A549 (cell line): ENCODE measurements at regions not wholly inside any gene's neighbourhood (a gene's known extent, or its start where the extent isn't known, plus 50 kb on each side); places are given as distances from the start of the nearest gene placed in this dataset.

Experiments used
- CTCF ChIP-seq: fragments of >200 bp; sonication (Bioruptor Twin); formaldehyde crosslinking; IDR thresholded peaks from 3 replicates; pipeline ENCODE4 v1.5.1; 2016
- EHF ChIP-seq: fragments of 250-450 bp; sonication (Bioruptor Pico); IDR thresholded peaks from 2 replicates; pipeline ENCODE4 v1.5.0; 2020; ENCODE audit warnings: mild to moderate bottlenecking

- no peak for TF ChIP-seq CTCF
- TF ChIP-seq EHF (CRISPR knock-in tag): no peak
Measured at GRCh38 chr5:35454011-35454525, 163.6 kb upstream of the SPEF2 start.
